Activated CD8-positive, alpha-beta memory T cell treated with anti-CD3 and anti-CD28 coated beads for 48 hours (primary cell): ENCODE measurements at regions not wholly inside any gene's neighbourhood (a gene's known extent, or its start where the extent isn't known, plus 50 kb on each side); places are given as distances from the start of the nearest gene placed in this dataset.
"Not testable (repeated sequence)": the region's sequence is repeated elsewhere in the genome, so short reads cannot be mapped to it uniquely, and the experiment has no call there.

ENCODE experiments used
- DNase-seq, 3 experiments: peaks; one replicate each; pipeline ENCODE4 v3.0.0-alpha.2; 2020; ENCODE audit warnings: low read depth in 2 of 3, low spot score in 2 of 3

DNA sequence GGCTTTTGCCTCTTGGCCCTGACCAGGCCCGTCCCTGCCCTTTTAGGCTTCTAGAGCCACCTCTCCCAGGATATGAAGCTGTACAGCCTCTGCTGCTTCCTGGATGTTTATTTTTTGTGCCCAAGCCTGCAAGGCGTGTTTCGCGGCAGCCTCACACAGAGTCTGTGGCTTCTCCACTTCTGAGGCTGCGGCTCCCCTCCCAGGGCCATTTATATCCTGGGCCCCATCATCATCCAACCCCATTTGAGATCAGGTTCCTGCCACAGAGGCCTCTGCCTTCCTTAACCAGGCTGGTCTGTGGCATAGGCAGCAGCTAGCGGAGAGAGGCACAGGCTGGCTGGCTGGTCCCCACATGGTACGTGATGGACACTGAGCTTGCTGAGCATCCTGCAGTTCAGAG lies 114.1 kb upstream of the PWP1 start:
- DNase-seq = no peak

DNA sequence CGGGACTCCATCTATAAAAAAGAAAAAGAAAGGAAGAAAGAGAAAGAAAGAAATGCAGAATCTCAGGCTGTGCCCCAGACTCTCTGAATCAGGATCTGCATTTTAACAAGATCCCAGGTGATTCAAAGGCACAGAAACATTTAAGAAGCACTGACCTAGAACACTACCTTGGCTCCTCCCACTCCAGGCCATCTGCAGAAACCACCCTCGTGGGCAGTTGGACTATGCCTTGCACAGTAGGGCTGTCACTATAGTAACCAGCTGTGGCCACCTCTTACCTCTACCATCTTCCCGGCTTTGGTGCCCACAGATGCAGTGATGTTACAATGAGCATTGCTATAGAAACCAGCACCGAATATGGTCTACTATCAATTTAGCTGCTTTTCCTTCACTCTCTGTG lies 110.9 kb upstream of the PWP1 start:
- DNase-seq = no peak

DNA sequence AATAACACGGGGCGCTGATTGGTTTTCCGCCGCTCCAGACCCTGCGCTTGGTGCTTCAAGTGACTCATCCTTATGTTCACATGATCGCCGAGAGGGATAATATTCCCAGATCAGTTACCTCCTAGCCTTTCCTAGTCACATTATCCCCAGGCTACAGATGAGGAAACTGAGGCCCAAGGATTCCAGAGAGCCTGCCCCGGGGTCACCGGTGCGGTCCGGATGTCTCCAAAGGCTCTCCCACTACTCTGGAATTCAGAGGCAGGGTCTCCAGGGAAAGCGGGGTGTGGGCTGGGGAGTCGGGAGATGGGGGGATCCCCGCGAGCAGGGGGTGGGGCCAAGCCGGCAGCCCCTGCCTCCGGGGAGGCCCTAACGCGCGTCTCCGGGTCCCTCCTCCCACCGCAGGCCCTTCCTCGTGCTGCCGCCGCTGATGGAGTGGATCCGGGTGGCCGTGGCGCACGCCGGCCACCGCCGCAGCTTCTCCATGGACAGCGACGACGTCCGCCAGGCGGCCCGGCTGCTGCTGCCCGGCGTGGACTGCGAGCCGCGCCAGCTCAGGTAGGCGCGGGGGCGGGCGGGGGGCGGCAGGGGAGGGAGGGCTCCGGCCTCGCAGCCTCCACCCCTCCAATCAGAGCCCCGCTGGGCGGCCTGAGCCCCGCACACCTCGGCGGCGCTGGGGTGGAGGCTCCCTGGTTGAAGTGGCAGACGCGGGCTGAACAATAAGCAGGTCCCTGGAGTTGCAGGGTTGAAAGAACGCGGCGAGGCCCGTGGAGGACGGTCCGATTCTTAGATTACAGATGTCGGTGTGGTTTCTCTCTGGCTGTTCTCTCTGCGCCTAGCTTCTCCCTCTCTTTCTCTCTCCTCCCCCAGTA lies 104.6 kb upstream of the PWP1 start:
- no peak for DNase-seq

DNA sequence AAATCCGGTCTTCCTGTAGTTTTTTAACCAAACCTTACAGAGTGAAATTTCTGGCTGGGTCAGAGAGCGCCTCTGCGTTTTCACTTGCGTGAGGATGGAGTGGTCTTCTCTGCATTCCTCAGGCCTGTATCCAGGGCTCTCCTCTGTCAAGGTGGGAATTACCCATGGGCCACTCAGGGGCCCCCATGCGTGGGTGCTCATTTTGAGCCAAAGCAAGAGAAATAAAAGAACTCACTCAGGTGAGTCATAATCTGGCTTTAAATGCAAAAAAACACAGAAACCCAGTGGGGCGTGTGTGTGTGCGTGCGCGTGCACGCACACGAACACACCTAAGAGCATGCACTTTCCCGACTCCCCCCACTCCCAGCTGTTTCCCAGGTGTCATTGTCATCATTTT lies 104.0 kb upstream of the PWP1 start:
- DNase-seq = no peak

DNA sequence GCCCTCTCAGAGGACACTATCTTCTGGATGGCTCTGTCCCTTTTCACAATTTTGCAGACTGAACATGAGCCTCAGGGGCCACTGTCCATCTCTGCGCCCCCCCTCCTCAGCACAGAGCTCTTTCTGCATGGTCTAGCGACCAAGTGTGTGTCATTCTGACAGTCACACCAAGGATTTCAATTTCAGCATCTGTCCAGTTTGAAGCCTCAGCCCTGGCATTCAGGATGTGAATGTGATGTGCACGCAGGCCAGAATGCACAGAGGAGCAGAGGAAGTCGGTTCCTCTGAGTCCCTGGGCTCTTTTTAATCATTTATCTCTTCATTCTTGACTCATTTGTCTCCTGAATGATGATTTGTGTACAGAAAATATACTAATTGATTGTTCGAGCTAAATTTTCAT lies 102.0 kb upstream of the PWP1 start:
- DNase-seq = no peak

DNA sequence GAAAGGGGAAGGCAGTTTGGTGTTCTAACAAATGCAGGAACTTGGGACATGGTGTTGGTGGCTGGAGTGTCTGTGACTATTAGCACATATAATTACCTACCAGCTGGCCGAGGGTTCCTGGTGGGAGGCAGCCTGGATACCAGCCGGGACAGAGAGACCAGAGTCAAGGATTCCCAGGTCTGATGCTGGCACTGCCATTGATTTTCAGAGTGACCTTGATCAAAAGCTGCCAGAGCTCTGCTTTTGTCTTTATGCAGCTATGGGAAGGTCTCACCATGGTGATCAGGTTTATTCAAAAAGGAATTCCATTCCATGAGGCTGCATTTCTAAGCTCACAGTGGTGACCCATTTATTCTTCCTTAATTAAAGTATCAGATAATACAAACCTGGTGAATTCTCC lies 101.0 kb upstream of the PWP1 start:
- no peak for DNase-seq

DNA sequence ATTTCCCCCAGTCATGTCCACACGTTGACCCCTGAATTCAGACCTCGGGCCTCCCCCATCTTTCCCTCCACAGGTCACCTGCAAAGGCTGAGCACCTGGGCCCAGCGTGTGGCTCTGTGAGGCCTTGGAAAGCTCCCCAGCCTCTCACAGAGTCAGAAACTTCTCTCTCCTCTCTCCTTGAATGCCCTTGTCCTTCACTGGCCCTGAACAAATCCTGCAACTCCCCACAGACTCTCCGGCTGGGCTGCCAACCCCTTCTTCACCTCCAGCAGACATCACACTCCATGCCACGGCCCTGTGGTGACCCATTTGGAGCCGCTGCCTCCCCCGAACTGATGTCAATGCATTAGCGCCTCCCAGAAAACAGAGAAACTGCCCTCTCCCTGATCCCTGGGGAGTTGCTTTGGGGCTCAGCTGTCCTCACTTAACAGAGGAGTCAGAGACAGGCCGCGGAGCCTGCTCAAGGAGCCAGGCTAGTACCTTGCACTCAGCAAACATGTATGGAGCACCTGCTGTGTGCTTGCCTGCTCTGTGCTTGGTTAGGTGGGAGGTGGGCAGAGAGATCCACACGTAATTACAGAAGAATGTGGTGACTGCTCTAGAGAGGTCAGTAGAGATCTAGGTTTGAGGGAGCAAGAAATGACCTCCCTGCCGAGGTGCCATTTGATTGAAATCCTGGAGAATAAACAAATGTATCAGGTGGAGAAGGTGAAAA lies 99.2 kb upstream of the PWP1 start:
- no peak for DNase-seq

DNA sequence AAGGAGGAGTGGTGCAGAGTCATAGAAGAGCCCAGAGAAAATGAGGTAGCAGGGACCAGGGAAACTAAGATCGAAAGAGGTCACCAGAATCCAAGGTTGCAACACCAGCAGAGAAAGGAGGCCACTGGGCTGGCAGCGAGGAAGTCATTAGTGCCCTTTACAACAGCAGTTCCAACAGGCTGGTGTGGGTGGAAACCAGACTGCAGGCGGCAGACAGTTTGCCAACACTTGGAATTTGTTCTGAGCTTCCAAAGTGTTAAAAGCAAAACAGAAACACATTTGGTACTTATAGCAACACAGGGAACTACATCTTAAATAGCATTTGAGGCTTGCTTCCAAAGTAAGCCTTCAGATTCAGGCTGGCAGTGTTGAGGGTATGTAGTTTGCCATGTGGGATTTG lies 95.2 kb upstream of the PWP1 start:
- no peak for DNase-seq

DNA sequence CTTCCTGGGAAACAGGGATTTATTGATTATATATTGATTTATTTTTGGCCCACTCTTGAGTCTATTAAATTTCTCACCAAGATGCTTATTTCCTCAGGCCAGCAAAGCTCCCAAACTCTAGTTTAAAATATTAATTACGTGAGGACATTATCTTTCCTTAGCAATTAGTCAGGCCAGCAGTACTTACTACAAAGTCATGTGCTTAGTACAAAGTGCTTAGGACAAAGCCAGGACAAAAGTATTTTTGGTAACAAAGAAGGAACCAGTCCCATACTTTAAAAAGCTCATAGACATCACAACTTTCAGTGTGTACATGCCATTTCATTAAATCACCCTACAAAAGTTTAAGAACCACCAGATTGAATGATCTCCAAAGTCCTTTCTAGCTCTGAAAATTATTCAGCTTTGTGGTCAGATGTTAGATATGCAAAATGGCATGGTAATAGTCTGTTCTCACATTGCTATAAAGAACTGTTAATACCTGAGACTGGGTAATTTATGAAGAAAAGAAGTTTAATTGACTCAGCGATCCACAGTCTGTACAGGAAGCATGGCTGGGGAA lies 94.7 kb upstream of the PWP1 start:
- no peak for DNase-seq

DNA sequence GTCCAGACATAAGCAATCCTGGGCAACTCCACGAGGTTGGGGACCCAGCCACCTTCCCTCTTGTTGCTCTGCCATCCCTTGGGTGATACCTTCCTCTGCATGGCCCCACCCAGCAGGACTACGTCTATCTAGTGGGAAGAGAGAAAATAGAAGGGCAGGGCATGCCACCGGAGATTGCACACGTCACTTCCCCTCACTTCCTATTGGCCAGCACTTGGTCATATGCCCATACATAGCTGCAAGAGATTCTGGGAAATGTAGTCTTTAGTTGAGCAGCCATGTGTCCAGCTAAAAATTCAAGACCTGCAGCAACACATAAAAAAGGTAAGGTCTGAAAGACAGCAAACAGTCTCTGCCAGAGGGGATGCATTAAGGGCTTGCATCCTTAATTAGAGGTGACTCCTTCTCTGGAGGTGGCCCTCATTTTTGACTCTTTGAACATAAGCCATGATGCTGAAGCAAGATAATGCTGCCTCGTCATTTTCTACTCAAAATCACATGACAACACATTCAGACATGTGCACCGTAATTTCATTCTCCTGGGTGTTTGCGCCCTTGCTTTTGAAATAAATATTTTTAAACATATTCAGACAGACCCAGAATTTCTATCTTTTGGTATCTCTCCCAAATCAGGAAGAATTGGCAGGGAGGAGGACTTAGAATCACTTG lies 91.8 kb upstream of the PWP1 start:
- no peak for DNase-seq

DNA sequence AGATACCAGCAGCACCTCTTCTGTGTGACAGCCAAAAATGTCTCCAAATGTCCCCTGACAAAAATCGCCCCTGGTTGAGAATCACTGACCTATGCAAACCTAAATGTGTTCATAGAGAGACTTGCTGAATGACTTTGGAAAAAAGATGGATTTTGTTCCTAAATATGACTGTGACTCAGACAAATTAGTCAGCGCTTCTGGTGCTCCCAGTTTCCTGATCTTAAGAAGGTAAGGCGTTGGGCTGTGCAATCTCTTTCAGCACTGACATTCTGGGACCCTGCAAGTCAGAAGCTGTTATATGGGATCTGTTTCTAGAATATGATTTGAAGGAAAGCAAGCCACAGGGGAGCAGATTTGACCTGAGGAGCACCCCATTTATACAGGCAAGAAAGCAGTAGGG lies 90.6 kb upstream of the PWP1 start:
- DNase-seq = no peak

DNA sequence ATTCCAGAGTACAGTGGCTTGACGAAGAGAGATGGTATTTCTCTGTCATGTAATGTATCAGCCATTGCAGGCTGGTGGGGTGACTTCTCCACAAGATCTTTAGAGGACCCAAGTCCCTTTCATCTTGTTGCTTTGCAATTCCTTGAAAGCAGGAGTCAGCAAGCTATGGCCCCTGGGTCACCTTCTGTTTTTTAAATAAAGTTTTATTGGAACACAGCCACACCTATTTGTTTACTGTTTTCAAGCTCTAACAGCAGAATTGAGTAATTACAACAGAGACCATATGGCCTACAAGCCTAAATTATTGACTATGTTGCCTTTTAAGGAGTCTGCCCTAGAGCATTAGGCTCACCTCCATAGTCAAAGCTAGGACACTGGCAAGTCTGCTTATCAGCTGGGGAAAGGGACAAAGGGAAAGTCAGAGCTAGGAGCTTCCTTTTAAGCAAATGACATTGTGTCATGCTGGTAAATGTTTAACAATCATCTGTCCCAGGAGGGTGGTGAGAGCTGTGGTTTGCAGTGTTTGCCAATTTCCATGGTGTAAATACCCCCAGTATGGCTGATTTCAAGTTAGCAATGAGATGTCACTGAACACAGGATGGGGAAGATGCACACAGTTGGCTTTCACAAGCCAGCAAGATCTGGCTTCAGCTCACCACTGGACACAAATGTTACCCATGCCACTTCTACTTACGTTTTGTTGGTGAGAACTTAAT lies 87.7 kb upstream of the PWP1 start:
- DNase-seq = no peak

DNA sequence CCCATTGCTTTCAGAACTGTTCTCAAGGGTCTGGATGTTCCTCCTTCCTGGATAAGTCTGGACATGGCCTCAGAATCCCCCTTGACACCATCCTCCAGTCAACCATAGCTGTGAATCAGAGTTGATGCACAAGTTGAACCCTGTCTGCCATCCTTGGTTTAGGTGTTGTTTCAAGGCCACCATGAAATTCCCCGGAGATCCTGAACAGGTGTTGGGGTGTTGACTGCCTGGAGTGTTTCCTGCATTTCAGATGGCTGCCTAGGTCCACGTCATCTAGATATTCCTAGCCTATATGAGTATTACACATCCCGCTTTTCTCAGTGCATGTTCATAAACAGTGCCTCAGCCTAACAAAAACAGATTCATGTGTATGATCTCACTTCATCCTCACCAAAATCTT lies 86.7 kb upstream of the PWP1 start:
- no peak for DNase-seq

DNA sequence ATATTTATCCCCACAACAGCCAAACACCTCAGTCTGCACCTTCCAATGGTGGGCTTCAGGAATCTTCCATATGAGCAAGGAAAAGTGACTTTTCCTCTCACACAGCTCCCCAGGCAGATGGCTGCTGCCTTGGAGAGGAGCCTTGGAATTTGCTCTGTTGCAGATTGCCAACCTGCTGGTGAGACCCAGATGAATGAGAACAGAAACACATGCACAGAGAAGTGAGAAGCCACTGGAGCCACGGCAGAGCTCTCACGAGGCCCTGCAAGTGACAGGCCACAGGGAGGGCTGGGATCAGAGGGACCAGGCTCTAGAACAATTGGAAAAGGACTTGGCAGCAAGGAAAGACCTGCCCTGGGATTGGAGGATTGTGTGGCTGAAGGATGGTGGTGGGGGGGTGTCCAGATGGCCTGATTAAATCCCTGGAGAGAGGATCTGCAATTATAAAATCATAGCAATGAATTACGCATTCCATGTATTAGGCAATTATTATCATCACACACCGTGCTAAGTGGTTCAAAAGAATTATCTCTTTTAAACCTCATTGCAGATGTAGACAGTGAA lies 84.9 kb upstream of the PWP1 start:
- no peak for DNase-seq

DNA sequence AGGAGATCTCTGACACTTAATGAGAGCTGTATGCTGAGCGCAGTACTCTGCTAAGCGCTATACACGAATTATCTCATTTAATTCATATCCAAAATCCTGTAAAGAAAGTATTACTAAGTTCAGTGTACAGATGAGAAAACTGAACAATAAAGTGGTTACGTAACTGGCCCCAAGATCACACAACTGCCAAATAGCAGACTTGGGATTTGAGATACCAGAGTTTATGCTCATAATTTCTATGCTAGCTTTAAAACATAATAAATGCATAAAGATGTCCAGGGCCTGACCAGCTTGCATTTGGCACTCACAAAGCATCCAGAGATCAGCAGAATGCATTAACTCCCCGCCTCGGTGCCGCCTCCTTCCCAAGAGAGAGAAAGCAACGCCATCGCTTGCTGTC lies 83.2 kb upstream of the PWP1 start:
- DNase-seq = no peak

DNA sequence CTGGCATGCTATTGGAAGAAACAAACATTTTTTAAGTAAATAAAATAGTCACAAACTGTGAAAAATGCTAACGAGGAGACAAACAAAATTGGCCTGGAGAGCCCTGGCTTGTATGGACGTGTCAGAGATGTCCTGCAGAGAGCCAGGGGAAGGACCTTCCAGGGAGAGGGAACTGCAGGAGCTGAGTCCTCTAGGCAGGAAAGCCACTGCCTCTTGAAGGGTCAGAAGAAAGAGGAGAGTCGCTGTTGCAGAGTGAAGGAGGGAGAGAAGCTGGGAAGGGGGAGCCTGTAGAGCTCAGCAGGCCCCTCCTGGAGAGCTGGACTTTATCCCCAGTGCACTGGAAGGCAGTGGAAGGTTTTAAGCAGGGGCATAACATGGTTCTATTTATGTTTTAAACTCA lies 80.3 kb upstream of the PWP1 start:
- DNase-seq = no peak

DNA sequence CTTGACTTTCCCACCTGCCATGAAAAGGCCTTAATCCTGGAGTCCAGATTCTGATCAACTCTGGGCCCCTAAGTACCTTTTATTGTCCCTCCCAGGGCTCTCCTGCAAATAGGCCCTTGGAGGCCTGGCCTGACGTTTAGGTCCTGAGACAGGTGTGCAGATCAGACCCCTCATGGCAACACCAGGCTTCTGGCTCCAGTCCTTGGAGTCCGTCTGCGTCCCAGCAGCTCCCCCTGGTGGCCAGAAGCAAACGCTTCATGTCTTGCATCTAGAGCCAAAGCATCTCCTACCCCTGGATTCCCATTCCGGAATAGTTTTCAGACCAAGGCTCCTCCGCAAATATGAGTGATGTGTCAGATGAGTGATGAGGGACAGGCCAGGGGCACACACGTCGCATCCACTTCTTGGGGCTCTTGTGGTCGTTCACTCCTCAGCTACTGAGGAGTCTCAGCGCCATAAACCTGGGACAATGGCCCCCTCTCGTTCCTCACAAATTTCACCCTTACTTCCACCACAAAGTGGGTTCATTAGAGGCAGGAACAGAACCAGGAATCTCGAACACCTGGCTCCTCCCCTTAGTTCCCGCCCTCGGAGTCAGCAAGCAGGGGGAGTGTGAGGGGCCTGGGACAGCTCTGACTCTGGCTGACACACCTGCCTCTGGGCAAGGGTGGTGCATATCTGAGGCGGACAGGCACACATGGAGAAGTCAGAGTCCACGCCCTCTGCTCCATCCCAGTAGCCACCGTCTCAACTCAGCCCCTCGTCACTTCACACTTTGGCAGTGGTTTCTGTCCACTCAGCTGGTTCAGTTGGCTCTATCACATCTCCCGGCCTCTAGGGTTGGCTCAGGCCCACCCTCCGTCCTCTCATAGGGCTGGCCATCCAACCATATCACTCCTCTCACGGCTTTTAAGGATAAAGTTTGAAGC lies 77.9 kb upstream of the PWP1 start:
- peak; percentile 35 to 66 (median 62) for DNase-seq

DNA sequence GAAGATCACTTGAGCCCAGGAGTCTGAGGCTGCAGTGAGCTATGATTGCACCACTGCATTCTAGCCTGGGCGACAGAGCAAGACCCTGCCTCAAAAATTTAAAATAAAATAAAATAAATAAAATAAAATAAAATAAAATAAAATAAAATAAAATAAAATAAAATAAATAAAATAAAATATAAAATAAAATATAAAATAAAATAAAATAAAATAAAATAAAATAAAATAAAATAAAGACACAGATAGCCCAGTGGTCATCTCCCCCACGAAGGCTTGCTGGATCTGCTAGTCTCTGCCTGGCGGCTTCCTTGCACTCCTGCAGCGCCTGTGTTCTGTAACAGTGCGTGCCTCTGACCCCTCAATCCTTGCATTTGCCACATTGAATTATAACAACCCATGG lies 76.8 kb upstream of the PWP1 start:
- not testable (repeated sequence) for DNase-seq

DNA sequence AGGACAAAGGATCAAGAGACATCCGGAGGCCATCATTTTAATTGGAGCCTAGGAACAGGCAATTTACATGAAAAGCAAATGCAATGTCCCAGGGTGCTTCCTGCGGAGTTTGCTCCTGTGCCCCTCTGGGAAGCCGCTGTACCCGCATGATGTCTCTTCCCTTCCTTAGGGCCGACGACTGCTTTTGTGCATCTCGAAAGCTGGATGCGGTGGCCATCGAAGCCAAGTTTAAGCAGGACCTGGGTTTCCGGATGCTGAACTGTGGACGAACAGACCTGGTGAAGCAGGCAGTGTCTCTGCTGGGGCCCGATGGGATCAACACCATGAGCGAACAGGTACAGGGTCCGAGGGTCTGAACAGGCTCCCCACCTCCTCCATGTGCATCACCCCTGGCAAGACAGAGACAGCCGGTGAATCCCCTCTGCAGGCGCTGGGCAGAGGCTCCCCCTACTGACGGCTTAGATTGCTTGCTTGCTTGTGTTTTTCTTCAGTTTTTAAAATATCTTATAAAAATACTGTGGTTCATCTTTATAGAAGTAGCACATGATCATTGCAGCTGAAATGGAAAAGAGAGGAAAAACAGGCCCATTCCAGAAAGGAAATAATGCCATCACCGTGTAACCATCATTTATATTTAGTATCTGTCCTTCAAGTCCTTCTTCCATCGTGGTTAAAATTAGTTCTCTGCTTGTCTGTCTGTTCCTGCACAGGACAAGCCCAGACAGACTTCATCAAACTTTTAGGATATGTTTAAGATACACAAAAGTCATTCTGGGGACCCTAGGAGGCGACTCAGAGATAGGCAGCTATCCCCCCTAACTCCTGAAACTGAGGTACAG lies 75.4 kb upstream of the PWP1 start:
- DNase-seq = peak in 1 of 3 experiments; percentile 4
